ENCODE measurements at regions not wholly inside any gene's neighbourhood (a gene's known extent, or its start where the extent isn't known, plus 50 kb on each side); places are given as distances from the start of the nearest gene placed in this dataset.
A peak's percentile ranks its signal among the peaks of the same experiment; 100 is the strongest.

GRCh38 chr15:69860921-69861320 lies 236.8 kb downstream of the TLE3 start:
- H3K4me1 ChIP-seq (ENCODE audit: low read length): peaks cover 88% of the 10 kb centered on the region
- no peak overlapping the region for H2AFZ ChIP-seq (ENCODE audit: low read length)

GRCh38 chr15:69861331-69862171 lies 236.2 kb downstream of the TLE3 start:
- peak; percentile 58 for DNase-seq
- H3K4me2 ChIP-seq (ENCODE audit: low read depth, low read length, poor library complexity, severe bottlenecking): peak overlapping the region; percentile 61
- H3K4me3 ChIP-seq (ENCODE audit: low read length): peak overlapping the region; percentile 43; the same call in 1 of the 2 replicates
- H3K36me3 ChIP-seq (ENCODE audit: insufficient read depth, low read length): no peaks in the 10 kb centered on the region; the same call in 1 of the 2 replicates
- no peaks in the 10 kb centered on the region for H3K9me2 ChIP-seq (replicated peaks; ENCODE audit: insufficient read depth, low read length)
- no peaks in the 10 kb centered on the region for H3K9me3 ChIP-seq (ENCODE audit: low read length)
- no peaks in the 10 kb centered on the region for H3K79me2 ChIP-seq (ENCODE audit: low read length)
- peak overlapping the region; percentile 58 for H3K9ac ChIP-seq (ENCODE audit: low read length)
- H2AFZ ChIP-seq (ENCODE audit: low read length): no peak overlapping the region
- no peaks in the 10 kb centered on the region for H4K20me1 ChIP-seq (ENCODE audit: insufficient read depth, low read depth, low read length)
- peaks cover 83% of the 10 kb centered on the region for H3K4me1 ChIP-seq (ENCODE audit: low read length)
- H3K27me3 ChIP-seq (ENCODE audit: low read length): no peaks in the 10 kb centered on the region
- H3K27ac ChIP-seq (ENCODE audit: low read length): peak overlapping the region; percentile 82

More at GRCh38 chr15:69860921-69861320, 236.8 kb downstream of the TLE3 start:
- Histone ChIP-seq H3K4me2 (ENCODE audit: low read depth, low read length, poor library complexity, severe bottlenecking) (peak overlapping the region; percentile 61), H3K9me3 (ENCODE audit: low read length) (no peaks in the 10 kb centered on the region), H4K20me1 (ENCODE audit: insufficient read depth, low read depth, low read length) (no peaks in the 10 kb centered on the region), H3K27me3 (ENCODE audit: low read length) (no peaks in the 10 kb centered on the region), H3K9ac (ENCODE audit: low read length) (peak overlapping the region; percentile 58), H3K27ac (ENCODE audit: low read length) (peak overlapping the region; percentile 82), H3K36me3 (ENCODE audit: insufficient read depth, low read length) (no peaks in the 10 kb centered on the region; the same call in 1 of the 2 replicates), H3K4me3 (ENCODE audit: low read length) (no peak overlapping the region), H3K79me2 (ENCODE audit: low read length) (no peaks in the 10 kb centered on the region), H3K9me2 (replicated peaks; ENCODE audit: insufficient read depth, low read length) (no peaks in the 10 kb centered on the region)
- DNase-seq: peak; percentile 63

GRCh38 chr15:69862540-69862939 lies 235.2 kb downstream of the TLE3 start:
- Histone ChIP-seq H3K4me2 (ENCODE audit: low read depth, low read length, poor library complexity, severe bottlenecking) (peak overlapping the region; percentile 61), H3K9me3 (ENCODE audit: low read length) (no peaks in the 10 kb centered on the region), H3K4me1 (ENCODE audit: low read length) (peaks cover 73% of the 10 kb centered on the region), H3K9me2 (replicated peaks; ENCODE audit: insufficient read depth, low read length) (no peaks in the 10 kb centered on the region), H4K20me1 (ENCODE audit: insufficient read depth, low read depth, low read length) (no peaks in the 10 kb centered on the region), H3K79me2 (ENCODE audit: low read length) (no peaks in the 10 kb centered on the region), H3K27ac (ENCODE audit: low read length) (peak overlapping the region; percentile 82), H3K9ac (ENCODE audit: low read length) (0 out of 2 replicates have a peak overlapping the region, but pooled peaks have one; percentile 58), H2AFZ (ENCODE audit: low read length) (no peak overlapping the region), H3K4me3 (ENCODE audit: low read length) (peak overlapping the region; percentile 43; the same call in 1 of the 2 replicates), H3K27me3 (ENCODE audit: low read length) (no peaks in the 10 kb centered on the region), H3K36me3 (ENCODE audit: insufficient read depth, low read length) (no peaks in the 10 kb centered on the region; the same call in 1 of the 2 replicates)
- no peak for DNase-seq

- Histone ChIP-seq H3K27ac (ENCODE audit: low read length) (peak overlapping the region; percentile 82), H3K79me2 (ENCODE audit: low read length) (no peaks in the 10 kb centered on the region), H3K9me3 (ENCODE audit: low read length) (no peaks in the 10 kb centered on the region), H3K4me2 (ENCODE audit: low read depth, low read length, poor library complexity, severe bottlenecking) (peak overlapping the region; percentile 61), H3K4me1 (ENCODE audit: low read length) (peaks cover 64% of the 10 kb centered on the region), H3K4me3 (ENCODE audit: low read length) (no peak overlapping the region), H3K9ac (ENCODE audit: low read length) (0 out of 2 replicates have a peak overlapping the region, but pooled peaks have one; percentile 2), H3K9me2 (replicated peaks; ENCODE audit: insufficient read depth, low read length) (no peaks in the 10 kb centered on the region), H4K20me1 (ENCODE audit: insufficient read depth, low read depth, low read length) (no peaks in the 10 kb centered on the region), H2AFZ (ENCODE audit: low read length) (no peak overlapping the region; the same call in 1 of the 2 replicates), H3K36me3 (ENCODE audit: insufficient read depth, low read length) (no peaks in the 10 kb centered on the region; the same call in 1 of the 2 replicates), H3K27me3 (ENCODE audit: low read length) (no peaks in the 10 kb centered on the region)
- peak; percentile 40 for DNase-seq
Measured at GRCh38 chr15:69863446-69863845, 234.3 kb downstream of the TLE3 start.

GRCh38 chr15:69865369-69865768 lies 232.3 kb downstream of the TLE3 start:
- H3K4me3 ChIP-seq (ENCODE audit: low read length): peak overlapping the region; percentile 19; the same call in 1 of the 2 replicates
- peak overlapping the region; percentile 30 for H3K4me2 ChIP-seq (ENCODE audit: low read depth, low read length, poor library complexity, severe bottlenecking)
- H3K9me2 ChIP-seq (replicated peaks; ENCODE audit: insufficient read depth, low read length): no peaks in the 10 kb centered on the region
- peak overlapping the region; percentile 16; the same call in 1 of the 2 replicates for H3K9ac ChIP-seq (ENCODE audit: low read length)
- H3K9me3 ChIP-seq (ENCODE audit: low read length): no peaks in the 10 kb centered on the region
- H4K20me1 ChIP-seq (ENCODE audit: insufficient read depth, low read depth, low read length): no peaks in the 10 kb centered on the region
- peak overlapping the region; percentile 53 for H3K27ac ChIP-seq (ENCODE audit: low read length)
- DNase-seq: peak; percentile 76
- no peaks in the 10 kb centered on the region for H3K27me3 ChIP-seq (ENCODE audit: low read length)
- peak overlapping the region; percentile 14; the same call in 1 of the 2 replicates for H2AFZ ChIP-seq (ENCODE audit: low read length)
- H3K4me1 ChIP-seq (ENCODE audit: low read length): peaks cover 61% of the 10 kb centered on the region
- no peaks in the 10 kb centered on the region; the same call in 1 of the 2 replicates for H3K36me3 ChIP-seq (ENCODE audit: insufficient read depth, low read length)
- H3K79me2 ChIP-seq (ENCODE audit: low read length): no peaks in the 10 kb centered on the region

GRCh38 chr15:69868756-69869155 lies 229.0 kb downstream of the TLE3 start:
- no peaks in the 10 kb centered on the region for H4K20me1 ChIP-seq (ENCODE audit: insufficient read depth, low read depth, low read length)
- DNase-seq: no peak
- no peaks in the 10 kb centered on the region for H3K79me2 ChIP-seq (ENCODE audit: low read length)
- H2AFZ ChIP-seq (ENCODE audit: low read length): no peak overlapping the region
- H3K9ac ChIP-seq (ENCODE audit: low read length): no peak overlapping the region
- peaks cover 3% of the 10 kb centered on the region for H3K9me3 ChIP-seq (ENCODE audit: low read length)
- peak overlapping the region; percentile 17 for H3K4me2 ChIP-seq (ENCODE audit: low read depth, low read length, poor library complexity, severe bottlenecking)
- no peaks in the 10 kb centered on the region; the same call in 1 of the 2 replicates for H3K36me3 ChIP-seq (ENCODE audit: insufficient read depth, low read length)
- no peak overlapping the region for H3K27ac ChIP-seq (ENCODE audit: low read length)
- no peaks in the 10 kb centered on the region for H3K9me2 ChIP-seq (replicated peaks; ENCODE audit: insufficient read depth, low read length)
- H3K27me3 ChIP-seq (ENCODE audit: low read length): no peaks in the 10 kb centered on the region
- H3K4me1 ChIP-seq (ENCODE audit: low read length): peaks cover 38% of the 10 kb centered on the region
- no peak overlapping the region for H3K4me3 ChIP-seq (ENCODE audit: low read length)

GRCh38 chr15:69869291-69869690 lies 228.4 kb downstream of the TLE3 start:
- H3K36me3 ChIP-seq (ENCODE audit: insufficient read depth, low read length): no peaks in the 10 kb centered on the region; the same call in 1 of the 2 replicates
- H3K79me2 ChIP-seq (ENCODE audit: low read length): no peaks in the 10 kb centered on the region
- no peak overlapping the region for H3K27ac ChIP-seq (ENCODE audit: low read length)
- peak overlapping the region; percentile 17 for H3K4me2 ChIP-seq (ENCODE audit: low read depth, low read length, poor library complexity, severe bottlenecking)
- peaks cover 33% of the 10 kb centered on the region for H3K4me1 ChIP-seq (ENCODE audit: low read length)
- no peaks in the 10 kb centered on the region for H4K20me1 ChIP-seq (ENCODE audit: insufficient read depth, low read depth, low read length)
- no peak overlapping the region for H3K4me3 ChIP-seq (ENCODE audit: low read length)
- peaks cover 8% of the 10 kb centered on the region for H3K9me3 ChIP-seq (ENCODE audit: low read length)
- H3K27me3 ChIP-seq (ENCODE audit: low read length): no peaks in the 10 kb centered on the region
- H3K9ac ChIP-seq (ENCODE audit: low read length): no peak overlapping the region
- DNase-seq: no peak
- no peak overlapping the region for H2AFZ ChIP-seq (ENCODE audit: low read length)
- no peaks in the 10 kb centered on the region for H3K9me2 ChIP-seq (replicated peaks; ENCODE audit: insufficient read depth, low read length)

GRCh38 chr15:69869881-69870505 lies 227.7 kb downstream of the TLE3 start:
- no peaks in the 10 kb centered on the region for H3K79me2 ChIP-seq (ENCODE audit: low read length)
- no peaks in the 10 kb centered on the region for H3K9me2 ChIP-seq (replicated peaks; ENCODE audit: insufficient read depth, low read length)
- H2AFZ ChIP-seq (ENCODE audit: low read length): no peak overlapping the region
- no peak for DNase-seq
- no peak overlapping the region for H3K9ac ChIP-seq (ENCODE audit: low read length)
- H3K36me3 ChIP-seq (ENCODE audit: insufficient read depth, low read length): no peaks in the 10 kb centered on the region; the same call in 1 of the 2 replicates
- H3K27ac ChIP-seq (ENCODE audit: low read length): no peak overlapping the region
- no peak overlapping the region for H3K4me2 ChIP-seq (ENCODE audit: low read depth, low read length, poor library complexity, severe bottlenecking)
- peaks cover 9% of the 10 kb centered on the region for H3K9me3 ChIP-seq (ENCODE audit: low read length)
- H3K4me3 ChIP-seq (ENCODE audit: low read length): no peak overlapping the region
- H4K20me1 ChIP-seq (ENCODE audit: insufficient read depth, low read depth, low read length): no peaks in the 10 kb centered on the region
- peaks cover 30% of the 10 kb centered on the region for H3K4me1 ChIP-seq (ENCODE audit: low read length)
- H3K27me3 ChIP-seq (ENCODE audit: low read length): no peaks in the 10 kb centered on the region

All from Karpas-422 (cell line).